SK-N-MC (cell line): ENCODE measurements at regions not wholly inside any gene's neighbourhood (a gene's known extent, or its start where the extent isn't known, plus 50 kb on each side); places are given as distances from the start of the nearest gene placed in this dataset.
"Not testable (repeated sequence)": the region's sequence is repeated elsewhere in the genome, so short reads cannot be mapped to it uniquely, and the experiment has no call there.

Experiments
- DNase-seq: peaks from one replicate; pipeline ENCODE4 v3.0.0-alpha.2; 2011; ENCODE audit warnings: low read depth, low spot score
- H3K27ac ChIP-seq: fragments of 200-600 bp; sonication (generic); 2 replicates; pipeline ENCODE4 v1.5.1; 2016; ENCODE audit warnings: mixed run types
- H3K36me3 ChIP-seq: fragments of 200-600 bp; sonication (generic); 2 replicates; pipeline ENCODE4 v1.6.1; 2017; ENCODE audit warnings: antibody characterized with exemption, low read length, mixed read lengths; ENCODE audit not compliant: insufficient read depth
- H3K4me3 ChIP-seq: fragments of 200-600 bp; sonication (generic); 2 replicates; pipeline ENCODE4 v1.5.1; 2016
- H3K9ac ChIP-seq: fragments of 200-600 bp; sonication (generic); 2 replicates; pipeline ENCODE4 v1.8.0; 2017; ENCODE audit warnings: mixed run types, mixed read lengths; ENCODE audit not compliant: insufficient read length
- H3K9me3 ChIP-seq: fragments of 200-600 bp; sonication (generic); 2 replicates; pipeline ENCODE4 v1.6.1; 2017; ENCODE audit warnings: low read depth, mild to moderate bottlenecking, antibody characterized with exemption, low read length, moderate library complexity, mixed read lengths
- EZH2 ChIP-seq: fragments of 200-600 bp; sonication (generic); IDR thresholded peaks from one replicate; pipeline ENCODE4 v1.6.1; 2017; ENCODE audit warnings: antibody characterized with exemption
- FOXP2 ChIP-seq: optimal IDR thresholded peaks from 2 replicates; pipeline ENCODE3; 2011; ENCODE audit warnings: mild to moderate bottlenecking, moderate library complexity; ENCODE audit not compliant: insufficient read depth; ENCODE audit errors: extremely low read length, control extremely low read depth
- POLR2AphosphoS5 ChIP-seq: IDR thresholded peaks from 2 replicates; pipeline ENCODE4 v1.6.1; 2012; ENCODE audit warnings: mild to moderate bottlenecking, low read depth, low read length, borderline replicate concordance

GRCh38 chr5:179451828-179452196, 98.5 kb upstream of the RUFY1 start:
- TF ChIP-seq POLR2AphosphoS5 (no peak), EZH2 (no peak), FOXP2 (no peak)
- no peak overlapping the region for H3K9ac ChIP-seq
- no peaks in the 10 kb centered on the region for H3K36me3 ChIP-seq
- H3K9me3 ChIP-seq, result no peaks in the 10 kb centered on the region
- no peak overlapping the region for H3K4me3 ChIP-seq
- no peak overlapping the region for H3K27ac ChIP-seq
- no peak for DNase-seq

GRCh38 chr5:179451114-179451827, 99.1 kb upstream of the RUFY1 start:
- no peak overlapping the region for H3K4me3 ChIP-seq

GRCh38 chr5:179449950-179450349, 100.4 kb upstream of the RUFY1 start:
- DNase-seq, H3K27ac ChIP-seq, H3K36me3 ChIP-seq, H3K4me3 ChIP-seq, H3K9me3 ChIP-seq, H3K9ac ChIP-seq: not testable (repeated sequence)

More at GRCh38 chr5:179451114-179451827, 99.1 kb upstream of the RUFY1 start:
- Histone ChIP-seq H3K9me3 (no peaks in the 10 kb centered on the region), H3K9ac (no peak overlapping the region), H3K36me3 (no peaks in the 10 kb centered on the region), H3K27ac (no peak overlapping the region)
- no peak for DNase-seq
- TF ChIP-seq FOXP2, result no peak
- TF ChIP-seq POLR2AphosphoS5, result no peak
- TF ChIP-seq EZH2, result no peak

- H3K36me3 ChIP-seq, H3K27ac ChIP-seq, H3K9me3 ChIP-seq, DNase-seq, H3K4me3 ChIP-seq, H3K9ac ChIP-seq: not testable (repeated sequence)
These were observed 102.1 kb upstream of the RUFY1 start for GRCh38 chr5:179448282-179448681.

GRCh38 chr5:179442289-179442688, 97.0 kb upstream of the ADAMTS2 start:
- not testable (repeated sequence) for H3K36me3 ChIP-seq, H3K27ac ChIP-seq, H3K9ac ChIP-seq, H3K4me3 ChIP-seq, H3K9me3 ChIP-seq, DNase-seq

- Histone ChIP-seq H3K27ac (no peak overlapping the region), H3K9ac (no peak overlapping the region), H3K4me3 (no peak overlapping the region), H3K9me3 (no peaks in the 10 kb centered on the region), H3K36me3 (no peaks in the 10 kb centered on the region)
- DNase-seq, result no peak
- TF ChIP-seq FOXP2, result no peak
- TF ChIP-seq POLR2AphosphoS5, result no peak
- no peak for TF ChIP-seq EZH2
These were observed 94.1 kb upstream of the ADAMTS2 start for GRCh38 chr5:179439181-179439985.

GRCh38 chr5:179438461-179438860, 93.2 kb upstream of the ADAMTS2 start:
- no peak for TF ChIP-seq EZH2
- no peak overlapping the region for H3K9ac ChIP-seq
- no peaks in the 10 kb centered on the region for H3K36me3 ChIP-seq
- DNase-seq, result no peak
- H3K4me3 ChIP-seq, result no peak overlapping the region
- H3K27ac ChIP-seq, result no peak overlapping the region
- no peaks in the 10 kb centered on the region for H3K9me3 ChIP-seq

GRCh38 chr5:179438011-179438441, 92.8 kb upstream of the ADAMTS2 start:
- Histone ChIP-seq H3K27ac (no peak overlapping the region), H3K9me3 (no peaks in the 10 kb centered on the region), H3K9ac (no peak overlapping the region), H3K4me3 (no peak overlapping the region), H3K36me3 (no peaks in the 10 kb centered on the region)
- TF ChIP-seq POLR2AphosphoS5 (no peak), EZH2 (no peak), FOXP2 (no peak)
- no peak for DNase-seq

- Histone ChIP-seq H3K9me3 (no peaks in the 10 kb centered on the region), H3K9ac (no peak overlapping the region), H3K27ac (no peak overlapping the region), H3K36me3 (no peaks in the 10 kb centered on the region), H3K4me3 (no peak overlapping the region)
- no peak for DNase-seq
- TF ChIP-seq FOXP2 (no peak), EZH2 (no peak), POLR2AphosphoS5 (no peak)
These were observed 92.2 kb upstream of the ADAMTS2 start for GRCh38 chr5:179437341-179438001.
